Epithelial cell of proximal tubule (primary cell): ENCODE measurements at regions not wholly inside any gene's neighbourhood (a gene's known extent, or its start where the extent isn't known, plus 50 kb on each side); places are given as distances from the start of the nearest gene placed in this dataset.

ENCODE experiments used
- DNase-seq: peaks from one replicate; pipeline ENCODE4 v3.0.0-alpha.2; 2011; ENCODE audit warnings: low read depth
- H3K4me3 ChIP-seq: 2 replicates; pipeline ENCODE4 v1.5.1; 2011; ENCODE audit warnings: low read depth, mild to moderate bottlenecking, low read length
- CTCF ChIP-seq: conservative IDR thresholded peaks from 2 replicates; pipeline ENCODE4 v1.5.1; 2012; ENCODE audit warnings: low read depth, mild to moderate bottlenecking, low read length

GRCh38 chr7:4406288-4407058 is 275.6 kb upstream of the FOXK1 start:
- no peak overlapping the region for H3K4me3 ChIP-seq
- TF ChIP-seq CTCF, result no peak
- DNase-seq, result no peak

GRCh38 chr7:4409946-4410345 is 272.1 kb upstream of the FOXK1 start:
- TF ChIP-seq CTCF, result no peak
- DNase-seq, result no peak
- H3K4me3 ChIP-seq, result no peak overlapping the region

GRCh38 chr7:4416396-4417056 is 265.6 kb upstream of the FOXK1 start:
- TF ChIP-seq CTCF, result no peak
- peak overlapping the region; percentile 22 for H3K4me3 ChIP-seq
- DNase-seq, result no peak

- DNase-seq, result no peak
- TF ChIP-seq CTCF, result no peak
- H3K4me3 ChIP-seq, result no peak overlapping the region
Observed at GRCh38 chr7:4428526-4428925, 253.6 kb upstream of the FOXK1 start.

GRCh38 chr7:4430227-4430626 is 251.9 kb upstream of the FOXK1 start:
- no peak for TF ChIP-seq CTCF
- H3K4me3 ChIP-seq, result no peak overlapping the region
- DNase-seq, result no peak

- no peak overlapping the region for H3K4me3 ChIP-seq
- no peak for DNase-seq
- TF ChIP-seq CTCF, result no peak
Observed at GRCh38 chr7:4434306-4434705, 247.8 kb upstream of the FOXK1 start.
